Stimulated activated naive CD8-positive, alpha-beta T cell treated with anti-CD3 and anti-CD28 coated beads, Interleukin-15, amount 100 ng/mL, for 72 hours (primary cell): ENCODE measurements at regions not wholly inside any gene's neighbourhood (a gene's known extent, or its start where the extent isn't known, plus 50 kb on each side); places are given as distances from the start of the nearest gene placed in this dataset.
"Not testable (repeated sequence)": the region's sequence is repeated elsewhere in the genome, so short reads cannot be mapped to it uniquely, and the experiment has no call there.

Experiments used
- ATAC-seq: fragments of 150-1000 bp; cut with Tn5 transposase; 2 replicates; pipeline ENCODE4 v1.10.0; 2021; ENCODE audit warnings: mild to moderate bottlenecking, moderate library complexity
- DNase-seq, 2 donors: peaks; one replicate each; pipeline ENCODE4 v3.0.0; 2021 to 2022
- H3K27ac Mint-ChIP-seq, 2 donors: one replicate each; pipeline ENCODE4 v1.8.0; 2022; ENCODE audit warnings: mild to moderate bottlenecking in 2 of 2, mixed read lengths in 2 of 2, moderate library complexity in 2 of 2
- H3K27me3 Mint-ChIP-seq: one replicate; pipeline ENCODE4 v1.8.0; 2022; ENCODE audit warnings: mixed read lengths
- H3K4me1 Mint-ChIP-seq: one replicate; pipeline ENCODE4 v1.8.0; 2022; ENCODE audit warnings: mild to moderate bottlenecking, mixed read lengths
- H3K4me3 Mint-ChIP-seq, 2 donors: one replicate each; pipeline ENCODE4 v1.8.0; 2022; ENCODE audit warnings: mild to moderate bottlenecking in 2 of 2, mixed read lengths in 2 of 2, moderate library complexity in 1 of 2
- H3K9me3 Mint-ChIP-seq, 2 donors: one replicate each; pipeline ENCODE4 v1.8.0; 2022; ENCODE audit warnings: mixed read lengths in 2 of 2

- ATAC-seq, result peak; percentile 62
- peaks cover 6% of the 10 kb centered on the region for H3K4me1 Mint-ChIP-seq
- H3K9me3 Mint-ChIP-seq, result no peaks in the 10 kb centered on the region
- H3K27me3 Mint-ChIP-seq, result peaks cover 71% of the 10 kb centered on the region
- no peak for DNase-seq
- peak overlapping the region; percentile 5 to 21 for H3K4me3 Mint-ChIP-seq
- no peak overlapping the region for H3K27ac Mint-ChIP-seq
Observed at GRCh38 chr2:131425231-131425941, 50.5 kb upstream of the TUBA3D start.

GRCh38 chr2:131424605-131425114 lies 51.3 kb upstream of the TUBA3D start:
- not testable (repeated sequence) for DNase-seq, H3K27ac Mint-ChIP-seq, H3K4me1 Mint-ChIP-seq, H3K9me3 Mint-ChIP-seq
- peak overlapping the region in 1 of 2 donors; percentile 38 for H3K4me3 Mint-ChIP-seq
- ATAC-seq, result peak; percentile 46
- H3K27me3 Mint-ChIP-seq, result peaks cover 70% of the 10 kb centered on the region

DNA sequence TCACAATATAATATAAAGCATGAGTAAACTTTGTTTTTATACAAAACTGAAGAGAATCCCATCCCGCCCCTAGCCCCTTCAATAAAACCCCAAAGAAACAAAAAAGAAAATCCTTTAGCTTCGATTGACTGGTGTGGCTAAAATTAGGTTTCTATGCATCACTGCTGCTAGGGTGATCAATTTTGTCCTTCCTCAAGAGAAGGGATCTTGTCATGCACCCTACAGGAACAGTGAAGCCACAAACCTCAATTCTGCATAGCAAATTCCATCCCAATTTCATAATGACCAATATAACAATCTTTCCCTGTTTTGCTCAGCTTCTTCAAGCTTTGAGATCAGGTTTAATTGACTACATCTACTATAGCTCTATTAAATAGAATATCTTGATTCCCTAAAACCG lies 55.2 kb upstream of the TUBA3D start:
- not testable (repeated sequence) for H3K9me3 Mint-ChIP-seq, H3K4me1 Mint-ChIP-seq, H3K4me3 Mint-ChIP-seq, DNase-seq, ATAC-seq, H3K27ac Mint-ChIP-seq
- peaks cover 56% of the 10 kb centered on the region for H3K27me3 Mint-ChIP-seq

DNA sequence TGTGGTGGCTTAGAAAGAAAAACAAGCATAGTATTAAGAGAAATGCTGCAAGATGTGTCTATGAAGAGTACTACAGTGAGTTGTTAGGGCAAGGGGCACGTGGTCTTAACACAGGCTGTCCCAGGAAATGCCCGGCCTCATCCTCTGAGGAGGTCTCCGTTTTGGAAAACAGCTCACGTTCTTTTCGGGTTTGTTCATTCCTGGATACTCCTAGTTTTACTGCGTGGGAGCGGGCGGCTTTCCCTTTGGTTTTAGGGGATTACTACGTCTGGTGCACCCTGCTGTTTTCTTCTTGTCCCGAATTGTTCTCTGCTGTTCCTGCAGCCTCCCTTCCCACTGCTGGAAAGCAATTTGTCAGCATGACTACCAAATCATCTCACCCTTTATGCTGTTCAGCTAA lies 55.5 kb upstream of the RAB6D start:
- DNase-seq, result no peak
- peaks cover 52% of the 10 kb centered on the region for H3K27me3 Mint-ChIP-seq

DNA sequence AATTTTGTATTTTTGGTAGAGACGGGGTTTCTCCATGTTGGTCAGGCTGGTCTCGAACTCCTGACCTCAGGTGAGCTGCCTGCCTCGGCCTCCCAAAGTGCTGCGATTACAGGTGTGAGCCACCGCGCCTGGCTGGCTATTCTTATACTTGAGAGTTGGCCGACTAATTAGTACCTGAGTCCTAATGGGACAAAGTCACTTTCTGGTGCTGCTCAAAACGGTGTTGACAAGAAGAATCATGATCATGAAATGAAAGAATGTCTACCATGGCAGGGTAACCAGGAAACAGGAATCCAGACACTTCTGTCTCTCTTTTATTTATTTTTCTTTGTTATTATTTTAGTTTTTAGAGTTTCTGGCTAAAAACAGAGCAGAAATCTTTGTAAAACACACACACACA lies 54.7 kb upstream of the RAB6D start:
- ATAC-seq (no peak), DNase-seq (no peak)
- Mint-ChIP-seq H3K4me1 (no peaks in the 10 kb centered on the region), H3K9me3 (no peaks in the 10 kb centered on the region), H3K4me3 (no peak overlapping the region), H3K27ac (no peak overlapping the region), H3K27me3 (peaks cover 47% of the 10 kb centered on the region)

More for the DNA sequence above, 55.5 kb upstream of the RAB6D start:
- H3K9me3 Mint-ChIP-seq, result no peaks in the 10 kb centered on the region
- H3K4me1 Mint-ChIP-seq, result no peaks in the 10 kb centered on the region
- no peak for ATAC-seq
- H3K4me3 Mint-ChIP-seq, result no peak overlapping the region
- no peak overlapping the region for H3K27ac Mint-ChIP-seq

DNA sequence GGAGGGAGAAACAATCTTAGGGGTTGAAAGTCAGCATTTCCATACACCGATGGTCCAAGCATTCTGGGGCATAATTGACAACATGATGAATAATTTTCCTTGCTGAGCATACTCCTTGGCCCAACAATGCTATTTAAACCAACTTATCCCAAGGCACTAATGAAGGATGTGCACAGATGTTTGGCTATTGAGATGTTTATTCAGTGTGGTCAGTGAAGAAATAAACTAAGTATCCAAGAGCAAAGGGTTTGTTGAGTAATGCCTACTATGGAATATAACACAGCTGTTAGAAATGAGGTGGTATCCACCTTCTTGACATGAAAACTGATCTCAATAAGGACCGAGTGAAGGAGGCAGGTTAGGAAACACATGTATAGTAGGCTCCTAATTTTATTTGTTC lies 53.9 kb upstream of the RAB6D start:
- Mint-ChIP-seq H3K4me3 (no peak overlapping the region), H3K27ac (no peak overlapping the region), H3K9me3 (no peaks in the 10 kb centered on the region), H3K4me1 (no peaks in the 10 kb centered on the region), H3K27me3 (peaks cover 47% of the 10 kb centered on the region)
- DNase-seq (no peak), ATAC-seq (no peak)

- H3K27me3 Mint-ChIP-seq, result peaks cover 40% of the 10 kb centered on the region
- no peaks in the 10 kb centered on the region for H3K4me1 Mint-ChIP-seq
- no peaks in the 10 kb centered on the region for H3K9me3 Mint-ChIP-seq
- no peak for DNase-seq
- no peak overlapping the region for H3K4me3 Mint-ChIP-seq
- no peak overlapping the region for H3K27ac Mint-ChIP-seq
- ATAC-seq, result no peak
Observed at GRCh38 chr2:131413785-131414184, 49.8 kb upstream of the RAB6D start.
